NCI-H128 (cell line): ENCODE measurements at regions not wholly inside any gene's neighbourhood (a gene's known extent, or its start where the extent isn't known, plus 50 kb on each side); places are given as distances from the start of the nearest gene placed in this dataset.

ENCODE experiments used
- DNase-seq: peaks from one replicate; lab custom pipeline; 2025; ENCODE audit not compliant: unreplicated experiment; lab: John Stamatoyannopoulos, UW

DNA sequence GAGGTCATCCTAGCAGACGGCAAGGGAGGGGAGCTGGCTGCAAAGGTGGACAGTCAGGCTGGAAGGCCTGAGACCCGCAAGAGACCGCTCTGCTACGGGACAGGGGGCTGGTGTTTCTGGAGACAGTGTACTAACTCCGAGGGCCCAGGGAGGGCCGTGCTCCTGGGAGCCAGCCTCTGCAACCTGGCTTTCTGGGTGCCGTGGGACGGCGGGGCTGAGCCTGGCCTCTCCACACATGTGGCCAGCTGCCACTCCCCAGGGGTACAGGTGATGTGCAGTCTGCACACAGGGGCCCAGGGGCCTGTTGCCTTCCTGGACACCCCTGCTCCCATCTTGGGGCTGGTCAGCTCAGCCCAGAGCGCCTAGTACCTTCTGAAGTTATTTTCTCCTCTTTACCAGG lies 92.2 kb downstream of the MRPL36 start:
- no peak for DNase-seq

DNA sequence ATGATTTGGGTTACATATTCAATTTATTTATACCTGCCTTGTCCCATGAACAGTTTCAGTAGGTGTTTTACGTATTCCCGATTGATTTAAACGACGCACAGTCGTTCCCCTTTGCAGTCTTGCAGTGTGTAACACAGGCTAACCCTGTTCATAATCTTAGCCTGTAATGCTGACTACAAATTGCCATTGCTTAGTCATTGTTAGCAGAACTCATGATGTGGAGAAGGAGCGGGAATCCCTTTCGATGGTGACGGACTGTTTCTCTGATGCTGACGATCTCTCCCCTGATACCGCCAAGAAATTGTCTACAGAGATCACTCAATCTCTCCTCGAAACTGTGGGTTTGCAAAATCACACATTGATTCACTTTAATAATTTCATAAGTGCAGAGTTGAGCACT lies 93.2 kb downstream of the MRPL36 start:
- no peak for DNase-seq

DNA sequence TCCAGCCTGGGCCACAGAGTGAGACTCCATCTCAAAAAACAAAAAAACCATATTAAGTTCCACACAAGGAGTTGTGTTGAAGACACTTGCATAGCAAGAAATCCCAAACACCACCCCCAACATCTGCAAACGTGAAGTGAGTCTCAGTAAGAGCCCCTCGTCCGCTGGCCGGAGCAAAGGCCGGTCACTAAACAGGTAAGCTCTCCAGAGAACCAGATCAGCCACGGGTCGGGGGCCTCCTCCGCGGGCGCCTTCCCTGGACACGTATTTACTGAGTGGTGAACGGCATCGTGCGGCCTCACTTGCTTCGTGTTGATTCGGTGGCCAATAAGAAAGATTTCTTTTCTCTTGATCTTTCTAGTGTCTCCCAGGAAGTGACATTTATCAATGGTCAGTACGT lies 93.6 kb downstream of the MRPL36 start:
- DNase-seq = no peak

DNA sequence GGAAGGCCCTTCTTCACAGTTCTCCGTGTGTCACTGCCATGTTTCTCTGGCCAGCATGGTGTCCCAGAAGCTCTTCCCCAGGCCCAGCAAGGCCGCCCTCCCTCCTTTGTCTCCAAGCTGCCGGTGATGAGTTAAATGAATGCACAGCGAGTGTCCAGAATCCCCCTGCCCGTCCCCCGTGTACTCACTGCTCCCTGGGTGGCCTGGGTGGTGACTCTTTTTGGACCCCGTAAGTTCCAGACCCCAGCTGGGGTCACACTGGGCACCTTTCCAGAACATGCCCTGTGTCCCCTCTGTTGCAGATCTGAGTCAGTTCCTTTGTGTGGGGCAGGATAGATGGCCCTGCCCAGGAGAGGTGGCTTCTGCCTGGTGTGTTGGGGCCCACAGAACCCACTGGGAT lies 95.0 kb downstream of the MRPL36 start:
- no peak for DNase-seq

DNA sequence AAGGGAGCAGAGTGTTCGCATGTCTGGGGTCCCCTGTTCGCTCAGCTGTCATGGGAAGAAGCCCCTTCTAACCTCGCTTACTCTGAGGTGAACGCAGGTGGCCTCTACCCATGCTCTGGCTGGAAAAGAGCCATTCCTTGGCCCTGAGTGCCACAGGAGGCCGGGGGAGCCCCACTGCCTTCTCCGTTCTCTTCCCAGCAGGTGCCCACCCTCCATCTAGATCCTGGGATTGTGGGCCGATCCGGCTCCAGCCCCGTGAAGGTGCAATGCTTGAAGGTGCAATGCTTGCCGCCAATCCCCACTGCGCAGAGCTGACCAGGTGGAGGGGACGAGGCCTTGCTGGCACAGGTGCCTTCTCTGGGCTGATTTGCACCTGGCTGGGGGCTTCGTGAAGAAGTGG lies 95.4 kb downstream of the MRPL36 start:
- DNase-seq = no peak

DNA sequence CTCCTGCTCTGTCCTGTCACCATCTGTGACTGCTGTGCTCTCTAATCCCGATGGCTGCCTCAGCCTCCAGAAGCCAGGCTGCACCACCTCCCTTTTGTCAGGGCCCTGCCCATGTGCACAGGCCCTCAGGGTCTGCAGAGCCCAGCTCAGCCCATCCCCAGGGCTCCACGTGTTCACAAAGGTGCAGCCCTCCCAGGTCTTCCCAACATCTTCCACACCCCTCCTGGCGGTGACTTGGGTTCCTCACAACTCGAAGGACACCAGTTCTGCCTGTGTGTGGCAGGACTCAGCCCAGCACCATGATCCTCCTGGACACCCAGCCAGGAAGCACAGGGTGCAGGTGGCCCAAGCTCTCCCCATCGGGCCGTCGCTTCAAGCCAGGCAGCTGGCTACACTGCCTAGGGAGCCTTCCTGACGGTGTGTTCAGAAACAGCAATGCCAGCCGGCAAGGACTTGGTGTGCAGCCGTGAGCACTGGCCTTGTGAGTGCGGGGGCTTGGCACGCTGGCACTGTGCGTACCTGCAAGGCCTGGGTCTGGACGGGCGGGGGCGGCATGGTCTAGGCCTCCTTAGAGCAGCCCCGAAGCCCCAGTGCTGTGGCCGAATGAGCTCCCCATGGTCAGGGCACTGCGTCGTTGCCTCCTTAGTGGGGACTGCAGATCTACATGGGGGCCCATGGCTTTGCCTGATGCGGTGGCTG lies 96.1 kb downstream of the MRPL36 start:
- DNase-seq = no peak

DNA sequence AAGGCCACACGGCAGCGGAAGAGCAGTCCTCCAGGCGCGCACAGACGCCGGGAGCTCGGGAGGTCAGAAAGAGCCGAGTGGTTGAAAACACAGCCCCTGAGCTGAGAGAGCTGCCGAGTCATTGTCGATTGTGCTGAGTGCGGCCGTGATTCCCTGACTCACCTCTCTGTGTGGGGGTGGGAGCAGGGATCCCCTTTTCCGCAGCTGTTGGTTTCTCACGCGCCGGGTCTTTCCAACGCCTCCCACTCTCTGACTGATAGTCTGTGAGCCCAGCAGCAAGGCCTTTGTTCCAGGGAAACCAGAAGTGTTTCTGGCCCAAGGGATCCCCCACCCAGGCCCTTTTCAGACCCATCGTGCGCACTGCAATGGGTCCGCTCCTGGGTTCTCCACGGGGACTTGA lies 97.3 kb downstream of the MRPL36 start:
- DNase-seq = no peak

DNA sequence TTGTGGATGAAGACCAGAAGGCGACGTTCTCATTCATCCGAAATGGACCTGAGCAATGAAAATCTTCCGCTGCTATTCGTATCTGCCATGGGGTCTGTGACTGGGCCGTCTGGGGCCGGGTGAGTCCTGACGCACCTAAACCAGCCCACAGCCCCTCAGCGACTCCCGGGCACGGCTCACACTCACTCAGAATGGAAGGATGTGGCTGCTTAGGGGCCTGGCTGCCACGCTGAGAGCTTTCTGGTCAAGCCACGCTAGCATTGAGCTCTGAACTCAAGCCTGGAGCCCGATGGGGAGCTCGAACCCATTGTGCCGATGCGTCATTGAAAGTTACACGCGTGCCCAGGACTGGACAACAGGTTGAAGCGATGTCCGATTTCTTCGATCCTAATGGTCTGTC lies 97.8 kb downstream of the MRPL36 start:
- no peak for DNase-seq

DNA sequence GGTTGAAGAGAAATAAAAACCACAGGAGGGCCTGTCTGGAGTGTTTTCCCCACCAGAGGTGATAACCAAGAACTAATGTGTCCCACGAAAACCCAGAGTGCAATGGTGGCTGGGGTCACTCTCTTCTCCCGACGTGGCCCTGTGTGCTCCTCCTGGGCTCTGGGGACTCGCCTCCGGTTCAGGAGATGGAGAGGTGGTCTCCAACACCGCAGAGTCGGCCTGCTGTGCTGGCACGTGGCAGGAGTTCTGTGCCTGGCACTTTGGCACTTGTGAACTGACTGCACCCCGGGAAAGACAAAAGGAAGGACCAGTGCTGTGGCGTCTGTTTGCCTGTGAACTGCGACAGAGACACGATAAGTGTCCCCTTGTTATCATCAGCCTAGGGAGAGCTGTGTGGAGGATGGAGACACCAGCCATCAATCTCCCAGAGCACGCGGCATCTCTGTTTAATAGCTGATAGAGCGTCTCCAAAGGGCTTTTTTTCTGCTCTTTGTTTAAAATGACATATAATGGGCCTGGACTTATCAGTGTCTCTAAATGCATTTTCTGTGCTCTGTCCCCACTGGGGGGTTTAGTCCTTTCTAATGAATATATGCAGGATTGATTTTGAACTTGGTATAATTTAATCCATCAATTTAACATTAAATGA lies 98.3 kb downstream of the MRPL36 start:
- DNase-seq = no peak

DNA sequence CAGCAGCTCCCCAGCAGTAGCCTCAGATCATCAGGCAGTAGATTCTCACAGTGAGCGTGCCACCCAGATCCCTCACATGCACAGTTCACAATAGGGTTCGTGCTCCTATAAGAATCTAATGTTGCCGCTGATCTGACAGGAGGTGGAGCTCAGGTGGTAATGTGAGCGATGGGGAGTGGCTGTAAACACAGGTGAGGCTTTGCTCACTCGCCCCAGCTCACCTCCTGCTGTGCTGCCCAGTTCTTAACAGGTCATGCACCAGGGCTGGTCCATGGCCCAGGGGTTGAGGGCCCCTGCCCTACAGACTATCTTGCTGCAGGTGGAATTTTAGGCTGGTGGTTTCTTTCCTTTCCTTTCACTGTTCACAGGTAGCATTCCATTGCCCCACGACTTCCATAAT lies 100.2 kb downstream of the MRPL36 start:
- no peak for DNase-seq

DNA sequence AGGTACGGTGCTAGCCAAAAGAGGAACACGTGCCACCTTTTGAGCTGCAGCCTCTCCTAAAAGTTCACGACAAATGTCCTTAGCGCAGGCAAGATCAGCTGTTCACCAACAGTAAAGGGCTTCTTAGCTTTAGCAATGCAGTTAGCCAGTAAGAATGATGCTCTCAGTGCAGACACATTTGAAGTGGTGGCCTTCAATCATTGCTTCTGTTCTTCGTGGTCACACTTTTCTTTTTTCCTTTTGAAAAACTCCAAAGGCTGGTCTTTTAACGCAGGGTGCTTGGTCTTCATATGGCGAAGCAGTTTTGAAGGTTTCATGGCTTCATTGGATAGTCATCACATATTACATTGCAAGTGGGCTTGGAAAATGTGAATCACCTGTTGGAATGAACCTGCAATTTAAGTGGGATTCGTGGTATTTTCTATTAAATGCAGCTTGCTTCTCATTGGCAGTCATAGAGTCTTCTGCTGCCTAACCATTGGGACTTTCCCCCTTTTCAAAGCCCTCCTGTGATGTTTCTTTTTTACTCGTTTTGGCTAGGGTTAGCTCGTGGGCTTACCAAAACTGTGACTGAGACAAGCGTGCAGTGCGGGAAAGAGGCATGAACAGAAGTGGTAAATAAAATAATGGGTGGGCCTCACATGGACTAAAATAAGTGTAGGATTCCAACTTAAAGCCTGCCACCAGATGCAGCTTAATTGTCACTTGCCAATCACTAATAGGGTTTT lies 100.9 kb downstream of the MRPL36 start:
- DNase-seq = no peak

DNA sequence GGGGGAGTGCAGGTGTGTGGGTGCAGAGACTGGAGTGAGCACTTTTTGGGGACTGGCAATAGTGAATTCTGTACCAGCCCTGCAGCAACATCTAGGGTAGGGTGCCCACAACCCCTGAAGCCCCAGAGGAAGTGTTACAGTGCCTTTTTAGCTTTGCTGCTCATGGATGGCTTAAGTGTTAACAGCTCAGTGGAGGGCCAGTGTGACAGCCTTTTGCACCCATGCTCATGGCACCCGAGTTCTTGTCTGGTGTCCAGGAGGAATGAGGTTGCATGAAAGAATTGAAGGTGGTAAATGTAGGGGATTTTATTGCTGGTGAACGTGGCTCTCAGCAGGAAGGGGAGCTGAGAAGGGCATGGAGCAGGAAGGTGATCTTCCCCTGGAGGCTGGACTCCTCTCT lies 107.3 kb downstream of the MRPL36 start:
- no peak for DNase-seq

DNA sequence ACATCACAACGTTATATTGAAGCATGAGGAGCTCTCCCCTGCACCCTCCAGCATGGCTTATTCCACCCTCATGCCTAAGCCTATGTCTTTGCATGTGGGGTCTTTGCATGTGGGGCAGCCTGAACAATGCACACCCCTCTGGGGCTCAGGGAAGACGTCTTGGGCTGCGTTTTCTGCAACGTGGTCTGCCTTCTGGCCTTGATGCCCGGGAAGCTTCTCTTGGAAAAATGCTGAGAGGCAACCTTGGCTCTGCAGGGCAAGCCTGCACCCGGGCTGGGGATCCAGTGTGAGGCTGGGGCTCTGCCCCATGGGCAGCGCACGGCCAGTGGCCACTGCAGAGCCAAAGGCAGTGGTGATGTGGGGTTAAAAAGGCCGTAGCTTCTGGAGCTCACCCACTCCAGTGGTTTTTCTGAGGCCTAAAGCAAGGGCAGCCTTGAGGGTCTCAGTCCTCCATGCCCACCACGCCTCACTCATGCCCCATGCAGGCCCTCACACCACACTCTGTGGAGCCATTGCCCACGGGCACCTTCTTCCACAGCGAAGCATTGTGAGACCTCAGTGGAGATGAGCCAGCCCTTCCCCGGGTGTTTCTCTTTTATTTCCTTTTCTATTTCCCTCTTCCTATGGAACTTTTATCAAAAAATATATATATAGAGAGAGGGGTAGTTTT lies 112.2 kb downstream of the MRPL36 start:
- no peak for DNase-seq

DNA sequence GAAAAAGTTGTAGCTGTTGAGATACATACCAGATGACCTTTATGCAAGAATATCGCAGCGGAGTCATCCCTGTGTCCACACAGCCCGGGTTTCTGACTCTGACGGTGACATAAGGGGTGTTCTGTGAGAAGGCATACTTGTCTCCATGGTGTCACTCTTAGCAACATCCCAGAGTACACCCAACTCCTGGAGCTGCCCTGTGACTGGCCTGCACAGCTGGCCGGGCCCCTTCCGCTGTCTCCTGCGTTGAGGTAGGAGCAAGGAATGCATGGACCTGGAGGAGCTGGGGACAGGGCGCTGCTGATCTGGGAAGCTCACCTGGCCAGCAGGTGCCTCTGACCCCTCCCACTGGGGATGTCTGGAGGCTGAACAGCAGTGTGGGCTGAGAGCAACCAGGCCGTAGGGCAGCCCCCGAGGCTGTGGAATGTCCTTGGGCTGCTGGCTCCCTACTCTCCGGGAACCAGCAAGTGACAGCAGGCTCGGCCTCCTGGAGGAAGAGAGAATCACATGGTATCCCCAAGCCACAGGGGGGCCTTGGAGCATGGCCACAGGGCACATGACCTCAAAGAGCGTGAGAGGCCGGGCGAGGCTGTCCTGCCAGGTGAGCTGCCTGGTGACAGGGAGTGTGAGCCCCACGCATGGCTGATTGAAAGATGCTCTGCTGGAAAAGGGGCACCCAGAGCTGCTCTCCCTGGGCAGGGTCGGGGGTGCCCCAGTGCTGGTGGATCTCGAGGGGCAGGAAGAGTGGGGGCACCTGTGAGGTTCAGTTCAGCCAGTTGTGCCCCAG lies 113.4 kb downstream of the MRPL36 start:
- DNase-seq = no peak

DNA sequence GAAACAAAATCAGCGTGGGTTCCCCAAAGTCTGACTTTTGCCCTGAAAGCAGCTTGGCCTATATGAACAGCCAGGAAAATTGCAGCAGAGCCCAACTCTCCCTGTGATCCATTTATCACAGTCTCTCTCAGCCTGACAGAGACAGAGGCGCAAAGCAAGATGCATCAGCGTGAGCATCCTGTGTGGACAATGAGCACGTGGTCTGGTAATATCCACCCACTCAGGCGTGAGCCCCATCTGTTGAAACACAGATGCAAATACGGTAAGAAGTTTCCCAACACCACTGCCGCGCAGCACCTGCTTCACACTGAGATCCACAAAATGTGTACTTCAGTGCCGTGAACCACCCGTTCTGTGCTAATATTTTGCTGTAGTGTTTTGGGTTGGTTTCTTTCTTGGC lies 114.6 kb downstream of the MRPL36 start:
- no peak for DNase-seq

DNA sequence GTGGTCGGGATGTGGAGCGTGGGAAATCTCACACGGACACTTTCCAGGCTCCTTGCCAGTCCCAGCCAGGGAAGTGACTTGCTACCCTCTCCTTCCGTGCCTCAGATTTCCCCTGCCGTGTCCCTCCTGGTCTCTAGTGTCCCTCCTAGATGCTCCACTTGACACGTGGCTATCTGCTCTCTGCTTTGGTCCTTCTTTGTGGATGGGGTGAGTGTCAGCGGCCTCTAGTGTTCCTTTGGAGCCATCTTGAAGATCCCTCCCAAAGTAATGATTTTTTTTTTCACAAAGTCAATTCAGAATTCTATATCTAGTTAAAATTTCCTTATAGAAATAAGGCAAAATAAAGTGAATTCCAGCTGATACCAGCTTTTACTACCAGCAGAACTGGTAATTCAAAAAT lies 117.7 kb downstream of the MRPL36 start:
- DNase-seq = no peak

DNA sequence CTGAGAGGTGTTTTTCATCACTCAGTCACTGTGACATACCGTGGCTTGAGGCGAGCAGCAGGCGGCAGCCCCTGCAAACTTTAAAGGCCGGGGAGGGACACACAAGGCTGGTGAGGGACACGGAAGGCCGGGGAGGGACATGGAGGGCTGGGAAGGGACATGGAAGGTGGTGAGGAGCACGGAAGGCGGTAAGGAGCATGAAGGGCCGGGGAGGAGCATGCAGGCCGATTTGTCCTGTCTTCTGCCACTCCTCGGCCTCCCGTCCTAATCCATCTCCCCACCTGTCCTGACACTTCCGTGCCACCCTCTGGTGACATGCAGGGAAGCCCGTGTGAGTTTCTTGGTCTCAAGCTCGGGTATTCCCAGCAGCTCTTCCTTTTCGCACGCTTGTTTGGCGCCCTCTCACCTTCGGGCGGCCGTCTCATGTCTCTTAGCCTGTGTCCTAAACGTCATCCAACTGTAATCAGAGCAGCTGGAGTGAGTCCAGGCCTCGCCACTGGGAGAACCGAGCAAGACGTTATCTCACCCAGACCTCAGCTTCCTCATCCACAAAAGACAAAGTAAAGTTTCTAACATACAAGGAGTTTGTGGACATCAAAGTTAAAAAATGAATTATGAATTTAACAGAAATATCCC lies 126.5 kb downstream of the MRPL36 start:
- DNase-seq = no peak

DNA sequence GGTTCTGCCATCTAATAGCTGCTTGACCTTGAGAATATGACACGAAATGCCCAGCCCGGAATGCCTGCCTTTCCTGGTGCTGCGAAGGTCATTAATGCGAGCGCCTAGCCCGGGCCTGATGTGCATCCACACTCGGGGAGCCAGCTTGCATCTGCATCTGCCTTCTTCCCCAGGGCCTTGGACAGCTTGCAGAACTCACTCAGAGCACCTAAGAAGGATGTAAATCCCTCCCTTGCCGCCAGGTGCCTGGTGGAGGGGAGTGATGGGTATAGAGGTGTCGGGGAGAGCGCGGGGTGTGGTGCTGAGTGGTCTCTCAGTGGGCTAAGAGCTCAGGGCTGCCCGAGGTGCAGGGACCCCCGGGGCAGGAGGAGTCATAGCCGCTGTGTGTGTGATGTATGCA lies 127.2 kb downstream of the MRPL36 start:
- no peak for DNase-seq

DNA sequence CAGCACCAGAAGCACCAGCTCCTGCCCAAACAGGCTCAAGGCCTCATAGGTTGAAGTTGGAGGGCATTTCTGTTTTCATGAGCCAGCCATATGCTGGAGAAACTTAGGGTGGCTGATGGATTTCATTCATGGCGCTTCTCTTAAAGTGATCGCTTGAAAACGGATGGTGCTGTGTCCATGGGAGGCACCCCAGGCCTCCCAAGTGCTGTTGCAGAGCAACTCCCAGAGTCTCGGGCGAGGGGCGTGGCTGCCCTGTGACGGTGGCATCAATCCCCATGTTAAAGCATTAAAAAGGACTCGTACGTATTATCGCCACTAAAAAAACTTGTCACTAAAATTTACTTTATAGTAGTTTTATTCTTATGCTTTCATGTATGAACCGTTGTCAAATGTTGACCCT lies 128.3 kb downstream of the MRPL36 start:
- no peak for DNase-seq

DNA sequence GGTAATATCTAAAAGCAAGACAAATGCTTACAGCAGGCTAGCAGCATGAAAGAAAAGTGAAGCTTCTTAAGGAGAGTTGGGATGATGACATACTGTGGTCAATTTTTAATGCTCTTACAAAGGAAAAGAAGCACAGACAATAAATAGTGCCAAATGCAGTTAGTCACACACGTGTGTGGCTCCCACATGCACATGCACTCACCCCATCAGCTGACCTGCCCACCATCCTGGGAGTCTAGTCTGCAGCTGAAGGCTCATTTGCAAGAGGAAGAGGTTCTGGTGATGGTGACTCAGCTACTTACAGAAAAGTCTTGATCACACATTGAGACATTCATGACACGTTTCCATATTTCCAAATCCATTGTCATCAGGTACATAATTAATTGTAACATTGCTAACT lies 129.3 kb downstream of the MRPL36 start:
- no peak for DNase-seq
